Sigmoid colon (tissue), 4 donors: ENCODE measurements at regions not wholly inside any gene's neighbourhood (a gene's known extent, or its start where the extent isn't known, plus 50 kb on each side); places are given as distances from the start of the nearest gene placed in this dataset.
A peak's percentile ranks its signal among the peaks of the same experiment; 100 is the strongest.

Experiments
- POLR2AphosphoS5 ChIP-seq, 4 donors: sonication (generic); formaldehyde crosslinking; IDR thresholded peaks; one replicate each; pipeline ENCODE4 v1.6.1; 2017; ENCODE audit warnings: antibody characterized with exemption in 4 of 4
- TF ChIP-seq, protein P1 (sequence below), 4 experiments: fragments of 450-650 bp in 3 of 4; fragments of 200-600 bp in 1 of 4; IDR thresholded peaks; one replicate each; pipeline ENCODE4 v1.5.1; 2016 to 2019; ENCODE audit warnings: antibody characterized with exemption in 4 of 4, mild to moderate bottlenecking in 3 of 4, moderate library complexity in 2 of 4

GRCh38 chr16:74064120-74064735 lies 232.4 kb upstream of the PSMD7 start:
- TF ChIP-seq, protein P1, sequence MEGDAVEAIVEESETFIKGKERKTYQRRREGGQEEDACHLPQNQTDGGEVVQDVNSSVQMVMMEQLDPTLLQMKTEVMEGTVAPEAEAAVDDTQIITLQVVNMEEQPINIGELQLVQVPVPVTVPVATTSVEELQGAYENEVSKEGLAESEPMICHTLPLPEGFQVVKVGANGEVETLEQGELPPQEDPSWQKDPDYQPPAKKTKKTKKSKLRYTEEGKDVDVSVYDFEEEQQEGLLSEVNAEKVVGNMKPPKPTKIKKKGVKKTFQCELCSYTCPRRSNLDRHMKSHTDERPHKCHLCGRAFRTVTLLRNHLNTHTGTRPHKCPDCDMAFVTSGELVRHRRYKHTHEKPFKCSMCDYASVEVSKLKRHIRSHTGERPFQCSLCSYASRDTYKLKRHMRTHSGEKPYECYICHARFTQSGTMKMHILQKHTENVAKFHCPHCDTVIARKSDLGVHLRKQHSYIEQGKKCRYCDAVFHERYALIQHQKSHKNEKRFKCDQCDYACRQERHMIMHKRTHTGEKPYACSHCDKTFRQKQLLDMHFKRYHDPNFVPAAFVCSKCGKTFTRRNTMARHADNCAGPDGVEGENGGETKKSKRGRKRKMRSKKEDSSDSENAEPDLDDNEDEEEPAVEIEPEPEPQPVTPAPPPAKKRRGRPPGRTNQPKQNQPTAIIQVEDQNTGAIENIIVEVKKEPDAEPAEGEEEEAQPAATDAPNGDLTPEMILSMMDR (IDR thresholded peaks at IDR 0.05), result peak in 1 of 4 experiments; percentile 16
- no peak for TF ChIP-seq POLR2AphosphoS5 (IDR thresholded peaks at IDR 0.05)
